ENCODE measurements at regions not wholly inside any gene's neighbourhood (a gene's known extent, or its start where the extent isn't known, plus 50 kb on each side); places are given as distances from the start of the nearest gene placed in this dataset.

GRCh38 chr11:133719532-133720235 lies 125.6 kb downstream of the SPATA19 start:
- DNase-seq, result no peak

- no peak for DNase-seq
Measured at GRCh38 chr11:133718831-133719230, 126.5 kb downstream of the SPATA19 start.

DNA sequence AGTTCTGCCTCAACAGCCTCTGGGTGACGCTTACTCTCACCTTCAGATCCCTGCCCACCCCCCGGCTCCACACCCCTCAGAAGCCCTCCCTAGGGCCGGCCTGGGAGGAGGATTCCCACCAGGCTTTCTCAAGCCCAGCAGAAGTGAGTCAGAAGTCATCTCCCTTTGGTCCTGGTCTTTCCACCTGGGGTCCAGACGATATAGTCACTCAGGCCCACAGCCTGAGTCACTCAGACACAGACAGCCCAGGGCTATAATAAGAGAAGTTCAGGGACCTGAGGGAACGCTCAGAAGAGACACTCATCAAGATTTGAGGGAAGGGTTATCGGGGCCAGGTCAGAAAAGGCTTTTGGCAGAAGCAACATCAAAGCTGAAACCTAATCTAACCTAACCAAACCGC lies 127.1 kb downstream of the SPATA19 start:
- no peak for DNase-seq

GRCh38 chr11:133716602-133717001 lies 128.7 kb downstream of the SPATA19 start:
- DNase-seq, result no peak

GRCh38 chr11:133715602-133716001 lies 129.7 kb downstream of the SPATA19 start:
- no peak for DNase-seq

DNA sequence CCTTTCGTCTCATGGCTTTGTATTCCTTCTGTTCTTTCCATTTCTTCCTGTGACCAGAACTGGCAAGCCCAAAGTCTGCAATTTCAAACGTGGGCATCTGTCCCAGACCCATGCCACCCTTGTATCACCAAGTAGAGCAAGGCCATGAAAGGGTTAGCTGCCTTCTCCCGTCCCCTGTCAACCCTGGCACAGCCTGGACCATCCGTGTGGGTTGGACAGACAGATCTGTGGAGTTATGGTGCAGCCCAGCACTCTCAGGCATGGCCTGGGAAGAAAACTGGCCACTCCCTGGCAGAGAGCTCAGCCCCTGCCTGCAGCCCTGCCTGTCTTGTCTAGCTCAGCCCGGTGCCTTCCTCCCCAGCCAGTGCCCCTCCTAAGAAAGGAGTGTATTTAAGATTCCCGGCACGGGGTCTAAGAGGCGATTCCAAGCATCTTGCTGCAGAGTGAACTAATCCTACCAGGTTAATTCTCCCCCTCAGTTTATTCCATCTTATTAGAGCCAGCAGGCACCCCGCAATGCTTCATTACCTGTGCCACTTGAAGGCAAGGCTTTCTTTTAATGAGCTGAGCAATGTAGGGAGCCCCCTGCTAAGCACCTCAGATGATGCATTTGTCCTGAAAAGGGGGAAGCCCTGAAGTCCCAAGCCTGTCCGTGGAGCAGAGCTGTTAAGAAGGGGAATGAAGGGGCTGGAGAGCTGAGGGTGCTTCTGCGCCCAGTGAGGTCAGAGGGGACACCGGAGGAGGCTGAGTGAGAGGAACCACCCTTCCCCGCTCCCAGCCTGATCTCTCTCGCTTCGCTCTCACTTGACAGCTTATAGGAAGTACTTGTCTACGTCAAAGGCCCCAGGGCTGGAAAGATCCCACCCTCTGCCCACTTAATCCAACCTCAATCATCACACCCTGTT lies 130.6 kb downstream of the SPATA19 start:
- DNase-seq, result no peak

DNA sequence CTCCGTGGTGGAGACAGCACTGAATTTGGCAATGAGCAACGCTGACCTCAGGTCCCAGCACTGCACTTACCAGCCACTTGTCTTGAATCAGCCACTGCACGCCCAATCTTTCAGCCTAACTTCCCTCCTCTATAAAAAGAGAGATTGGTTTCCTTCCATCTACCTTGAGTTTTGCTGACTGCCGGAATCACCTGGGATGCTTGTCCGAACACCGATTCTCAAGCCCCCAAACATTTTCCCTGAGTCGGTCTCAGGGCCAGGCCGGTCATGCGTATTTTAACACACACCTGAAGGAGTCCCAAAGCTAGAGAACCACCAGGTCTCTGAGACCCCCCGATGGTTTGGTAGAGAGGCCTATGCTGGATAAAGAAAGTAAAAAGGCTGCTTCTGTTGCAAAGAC lies 131.5 kb downstream of the SPATA19 start:
- DNase-seq, result no peak

- DNase-seq, result peak in 1 of 14 donors; percentile 49
Measured at GRCh38 chr11:133713406-133713805, 131.9 kb downstream of the SPATA19 start.

GRCh38 chr11:133712051-133712560 lies 133.2 kb downstream of the SPATA19 start:
- DNase-seq, result no peak

- no peak for DNase-seq
Measured at GRCh38 chr11:133711545-133711944, 133.8 kb downstream of the SPATA19 start.

DNA sequence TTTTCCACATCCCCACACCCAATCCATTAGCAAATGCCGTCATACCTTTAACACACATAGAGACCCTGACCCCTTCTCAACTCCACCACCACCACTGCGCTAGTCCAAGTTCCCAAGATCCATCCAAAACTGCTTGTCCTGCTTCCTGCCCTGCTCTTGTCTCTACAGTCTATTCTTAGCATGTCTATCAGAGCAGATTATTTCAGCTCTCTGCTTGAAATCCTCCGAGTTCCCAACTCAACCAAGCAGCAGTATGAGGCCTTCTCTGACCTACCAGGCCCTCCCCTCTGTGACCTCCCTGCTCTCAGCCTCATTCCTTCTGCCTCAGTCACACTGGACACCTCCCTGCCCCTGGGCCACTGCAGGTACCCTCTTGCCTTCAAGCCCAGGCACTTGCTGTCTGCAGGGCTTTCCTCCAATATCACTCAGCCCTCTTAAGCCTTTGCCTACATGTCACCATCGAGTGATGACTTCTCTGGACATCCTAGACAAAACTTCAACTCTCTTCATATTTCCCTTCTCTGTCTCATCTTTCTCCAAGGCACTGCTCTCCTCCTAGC lies 134.6 kb downstream of the SPATA19 start:
- no peak for DNase-seq

- no peak for DNase-seq
Measured at GRCh38 chr11:133710241-133710640, 135.1 kb downstream of the SPATA19 start.

DNA sequence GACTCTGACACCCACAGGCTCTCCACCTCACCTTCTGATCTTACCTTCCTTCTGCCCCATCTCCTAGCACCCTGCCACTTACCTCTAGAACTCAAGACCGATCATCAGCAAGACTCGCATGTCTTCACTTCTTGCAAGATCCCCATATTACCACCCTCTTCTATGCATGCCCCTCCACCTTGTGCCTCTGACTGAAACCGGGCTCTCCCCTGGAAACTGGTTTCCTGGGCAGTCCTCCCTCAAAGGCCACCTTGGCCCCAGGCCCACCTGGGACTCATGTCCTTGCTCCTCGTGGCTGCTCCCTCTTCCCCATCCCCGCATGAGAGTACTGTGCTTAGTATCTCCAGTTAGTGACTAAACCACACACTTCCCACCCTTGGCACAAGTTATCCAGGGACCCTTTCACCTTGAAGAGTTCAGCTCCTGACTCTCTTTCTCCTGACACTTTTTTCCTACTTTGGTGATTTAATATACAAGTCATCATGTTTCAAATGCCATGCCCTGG lies 136.7 kb downstream of the SPATA19 start:
- DNase-seq, result no peak

GRCh38 chr11:133706925-133707794 lies 138.2 kb downstream of the SPATA19 start:
- DNase-seq, result no peak

DNA sequence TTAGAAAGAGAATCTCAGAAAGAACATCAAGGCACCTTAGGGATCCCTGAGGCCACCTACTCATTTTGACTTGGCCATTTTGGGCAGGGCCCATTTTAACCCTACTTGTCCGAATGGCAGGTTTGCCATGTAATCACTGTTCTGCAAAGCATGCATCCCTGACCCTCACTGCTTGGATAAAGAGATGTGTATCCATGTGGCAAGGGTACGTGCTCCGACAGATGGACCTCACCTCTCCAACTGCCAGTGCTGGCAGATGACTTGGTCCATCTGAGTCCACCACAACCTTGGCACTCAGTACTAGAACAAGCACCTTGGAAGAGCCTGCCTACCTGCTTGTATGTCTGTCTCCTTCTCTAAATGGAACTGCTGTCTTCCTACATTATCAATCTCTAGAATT lies 139.4 kb downstream of the SPATA19 start:
- DNase-seq, result peak in 1 of 14 donors; percentile 52

DNA sequence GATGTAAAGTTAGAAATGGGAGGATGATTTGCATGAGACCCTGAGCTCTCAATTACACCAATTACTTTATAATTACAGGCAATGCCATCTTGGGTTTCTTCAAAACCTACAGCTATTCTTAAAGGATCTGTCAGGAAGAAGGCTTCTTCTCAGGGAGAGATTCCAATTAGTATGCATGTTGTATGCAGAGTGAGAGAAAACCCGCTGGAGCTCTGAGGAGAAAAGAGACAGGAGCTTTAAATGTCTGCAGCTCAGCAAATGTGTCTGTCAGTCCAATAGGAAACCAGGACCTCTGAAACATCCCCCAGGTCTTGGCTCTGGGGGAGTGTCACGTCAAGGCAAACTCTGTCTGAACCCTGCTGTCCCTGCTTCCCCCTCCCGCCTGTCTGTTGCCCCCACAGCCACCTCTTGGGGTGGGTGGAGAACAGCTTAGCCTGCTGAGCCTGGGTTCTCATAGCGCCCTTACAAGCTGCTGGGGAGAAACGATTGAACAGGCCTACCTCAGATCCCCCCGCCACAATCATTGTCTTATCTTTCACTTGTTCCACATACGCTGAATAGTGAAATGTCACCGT lies 140.2 kb downstream of the SPATA19 start:
- no peak for DNase-seq

DNA sequence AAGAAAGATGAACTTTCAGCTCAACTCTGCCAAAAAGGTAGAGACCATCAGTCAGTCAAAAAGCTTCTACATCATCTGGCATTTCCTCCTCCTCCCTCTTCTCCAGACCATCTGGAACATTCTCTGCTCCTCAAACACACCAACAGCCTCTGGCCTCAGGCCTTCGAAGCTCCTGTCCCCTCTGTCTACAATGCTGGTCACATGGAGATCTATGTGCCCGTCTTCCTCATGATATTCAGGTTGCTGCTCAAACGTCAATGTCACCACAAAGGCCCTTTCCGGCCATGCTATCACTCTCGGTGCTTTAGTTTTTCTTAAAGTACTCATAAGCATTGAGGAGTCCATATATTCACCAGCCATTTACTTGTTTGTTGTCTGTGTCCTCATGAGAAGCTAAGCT lies 146.2 kb downstream of the SPATA19 start:
- no peak for DNase-seq

GRCh38 chr11:133698654-133699053 lies 146.7 kb downstream of the SPATA19 start:
- DNase-seq, result no peak

DNA sequence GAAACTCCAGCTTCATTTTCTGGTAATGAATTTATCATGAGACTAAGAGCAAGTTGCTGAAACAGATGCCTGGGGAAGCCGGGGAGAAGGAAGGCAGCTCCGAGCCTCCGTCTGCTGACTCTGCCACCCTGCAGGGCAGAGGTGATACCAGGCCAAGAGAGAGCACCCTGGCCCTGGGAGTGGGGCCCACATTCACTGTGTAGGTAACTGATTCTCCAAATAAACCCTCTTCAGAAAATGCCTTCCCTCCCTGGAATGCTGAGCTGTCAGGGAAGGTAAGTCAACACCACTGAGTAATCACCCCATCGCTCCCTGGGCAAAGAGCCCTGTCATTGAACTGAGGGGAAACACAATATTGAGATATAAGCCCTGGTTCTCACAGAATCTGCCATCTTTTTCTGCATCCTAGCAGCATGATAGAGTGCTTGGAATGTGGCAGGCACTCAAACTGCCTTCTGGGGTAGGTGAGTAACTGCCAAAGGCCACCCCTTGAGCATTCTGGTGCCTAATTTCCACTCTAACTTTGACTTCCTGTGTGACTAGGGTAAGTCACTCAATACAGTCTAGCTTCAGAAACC lies 147.6 kb downstream of the SPATA19 start:
- DNase-seq, result peak in 1 of 14 donors; percentile 0

DNA sequence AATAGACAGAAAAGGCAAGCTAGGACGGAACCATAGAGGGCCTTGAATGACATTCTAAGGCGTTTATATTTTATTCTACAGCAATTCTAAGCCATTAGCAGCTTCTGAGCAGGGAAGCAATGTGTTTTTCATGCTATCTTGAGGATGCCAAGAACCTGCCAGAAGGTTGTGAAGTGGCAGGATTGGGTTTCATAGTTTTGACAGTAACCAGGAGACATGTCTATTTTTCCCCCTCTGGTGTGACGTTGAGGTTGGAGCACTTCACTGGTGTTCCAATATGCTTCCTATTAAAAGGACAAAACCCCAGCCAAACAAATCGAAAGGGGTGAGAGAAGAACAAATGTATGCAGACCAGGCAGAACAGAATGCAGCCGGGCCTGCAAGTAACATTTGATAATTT lies 148.2 kb downstream of the SPATA19 start:
- DNase-seq, result no peak

GRCh38 chr11:133695387-133695786 lies 149.9 kb downstream of the SPATA19 start:
- no peak for DNase-seq
